HG02588 (cell line): ENCODE measurements at regions not wholly inside any gene's neighbourhood (a gene's known extent, or its start where the extent isn't known, plus 50 kb on each side); places are given as distances from the start of the nearest gene placed in this dataset.

Experiments
- ATAC-seq: cut with Tn5 transposase; IDR thresholded peaks from one replicate; pipeline ENCODE4 v1.9.1; 2021; ENCODE audit warnings: mild to moderate bottlenecking, moderate library complexity; ENCODE audit not compliant: unreplicated experiment

GRCh38 chr10:111338805-111339204 is 262.0 kb downstream of the ADRA2A start:
- ATAC-seq, result peak; percentile 89

- no peak for ATAC-seq
These were observed 268.0 kb downstream of the ADRA2A start for GRCh38 chr10:111344804-111345203.

- ATAC-seq, result no peak
These were observed 270.7 kb downstream of the ADRA2A start for GRCh38 chr10:111347386-111348013.

- ATAC-seq, result no peak
These were observed 271.2 kb downstream of the ADRA2A start for GRCh38 chr10:111348076-111348475.

- no peak for ATAC-seq
These were observed 278.0 kb downstream of the ADRA2A start for GRCh38 chr10:111354859-111355258.

GRCh38 chr10:111356571-111356970 is 279.7 kb downstream of the ADRA2A start:
- no peak for ATAC-seq

GRCh38 chr10:111357859-111358258 is 281.0 kb downstream of the ADRA2A start:
- no peak for ATAC-seq

- ATAC-seq, result peak; percentile 72
These were observed 283.6 kb downstream of the ADRA2A start for GRCh38 chr10:111360260-111360925.

GRCh38 chr10:111367531-111367930 is 290.7 kb downstream of the ADRA2A start:
- no peak for ATAC-seq

GRCh38 chr10:111370101-111370500 is 293.3 kb downstream of the ADRA2A start:
- no peak for ATAC-seq

- no peak for ATAC-seq
These were observed 296.9 kb downstream of the ADRA2A start for GRCh38 chr10:111373696-111374095.

- ATAC-seq, result no peak
These were observed 302.8 kb downstream of the ADRA2A start for GRCh38 chr10:111379534-111380187.

GRCh38 chr10:111384556-111384955 is 307.7 kb downstream of the ADRA2A start:
- no peak for ATAC-seq

- ATAC-seq, result no peak
These were observed 314.2 kb downstream of the ADRA2A start for GRCh38 chr10:111390813-111391563.

GRCh38 chr10:111392159-111392558 is 315.3 kb downstream of the ADRA2A start:
- no peak for ATAC-seq

- ATAC-seq, result no peak
These were observed 316.1 kb downstream of the ADRA2A start for GRCh38 chr10:111392910-111393309.

GRCh38 chr10:111410740-111411139 is 333.9 kb downstream of the ADRA2A start:
- ATAC-seq, result no peak

GRCh38 chr10:111425459-111425858 is 348.6 kb downstream of the ADRA2A start:
- ATAC-seq, result no peak

- no peak for ATAC-seq
These were observed 352.6 kb downstream of the ADRA2A start for GRCh38 chr10:111429288-111430028.

GRCh38 chr10:111430070-111430469 is 353.2 kb downstream of the ADRA2A start:
- ATAC-seq, result no peak

GRCh38 chr10:111432588-111432987 is 355.8 kb downstream of the ADRA2A start:
- ATAC-seq, result no peak
